A549 (cell line): ENCODE measurements at regions not wholly inside any gene's neighbourhood (a gene's known extent, or its start where the extent isn't known, plus 50 kb on each side); places are given as distances from the start of the nearest gene placed in this dataset.

ENCODE experiments used
- ATAC-seq, 2 experiments: fragments of 200-7000 bp in 1 of 2; fragments of >200 bp in 1 of 2; cut with Nextera tagmentation in 1 of 2; cut with Tn5 transposase in 1 of 2; 3 replicates each; pipeline versions ENCODE4 v1.8.0 to v1.9.1; 2018 to 2020; ENCODE audit warnings: mild to moderate bottlenecking in 1 of 2, moderate library complexity in 1 of 2
- CTCF ChIA-PET: fragments of 300-600 bp; sonication (Branson Sonifier 250); formaldehyde crosslinking; extraction: SDS; loops from one replicate; lab custom pipeline; 2021; ENCODE audit warnings: antibody characterized with exemption, inconsistent platforms; lab: Yijun Ruan, JAX
- POLR2A ChIA-PET: fragments of 350-600 bp; formaldehyde crosslinking; extraction: SDS; loops from one replicate; lab custom pipeline; 2021; ENCODE audit warnings: antibody characterized with exemption, inconsistent platforms; lab: Yijun Ruan, JAX
- DNase-seq, 2 experiments: peaks; one replicate each; pipeline versions ENCODE4 v3.0.0 to v3.0.0-alpha.2; 2011 to 2016; ENCODE audit warnings: low read depth in 1 of 2, low spot score in 1 of 2
- FAIRE-seq: peaks from 2 replicates; lab custom pipeline; 2011; peaks lifted over from hg19 to GRCh38; lab: Jason Lieb, UNC
- H3K27ac ChIP-seq, 2 experiments: fragments of >200 bp; sonication (Bioruptor Twin); formaldehyde crosslinking; 3 replicates each; pipeline ENCODE4 v1.5.1; 2016 to 2017
- H3K4me1 ChIP-seq: fragments of >200 bp; sonication (Bioruptor Twin); formaldehyde crosslinking; 3 replicates; pipeline ENCODE4 v1.6.1; 2016
- H3K4me2 ChIP-seq: fragments of >200 bp; sonication (Bioruptor Twin); formaldehyde crosslinking; 3 replicates; pipeline ENCODE4 v1.6.1; 2016
- H3K4me3 ChIP-seq: fragments of >200 bp; sonication (Bioruptor Twin); formaldehyde crosslinking; 3 replicates; pipeline ENCODE4 v1.5.1; 2016
- H3K9me3 ChIP-seq: fragments of >200 bp; sonication (Bioruptor Twin); formaldehyde crosslinking; 3 replicates; pipeline ENCODE4 v1.6.1; 2016
- CBX2 ChIP-seq: fragments of 200-600 bp; sonication (generic); IDR thresholded peaks from 2 replicates; pipeline ENCODE4 v1.6.1; 2016; ENCODE audit warnings: low read depth, mild to moderate bottlenecking, borderline replicate concordance
- CEBPB ChIP-seq, 2 experiments: fragments of >200 bp in 1 of 2; sonication (Bioruptor Twin) in 1 of 2; formaldehyde crosslinking in 1 of 2; IDR thresholded peaks; 2 replicates each; pipeline ENCODE4 v1.6.1; 2012 to 2016
- EHMT2 ChIP-seq: fragments of 200-600 bp; sonication (generic); IDR thresholded peaks from 2 replicates; pipeline ENCODE4 v1.6.1; 2016; ENCODE audit warnings: antibody characterized with exemption, low read depth, mild to moderate bottlenecking, moderate library complexity
- EP300 ChIP-seq, 2 experiments: fragments of >200 bp; sonication (Bioruptor Twin); formaldehyde crosslinking; IDR thresholded peaks; 2 replicates in 1 of 2; 3 replicates in 1 of 2; pipeline ENCODE4 v1.6.1; 2016 to 2017
- ESRRA ChIP-seq: fragments of 150-350 bp; IDR thresholded peaks from 2 replicates; pipeline ENCODE4 v1.6.1; 2014; ENCODE audit warnings: mild to moderate bottlenecking, low read length, borderline replicate concordance
- FOSB ChIP-seq: fragments of 250-450 bp; sonication (Bioruptor Pico); IDR thresholded peaks from 2 replicates; pipeline ENCODE4 v1.5.0; 2020; ENCODE audit warnings: mild to moderate bottlenecking, moderate library complexity
- FOXS1 ChIP-seq: fragments of 250-450 bp; sonication (Bioruptor Pico); IDR thresholded peaks from 2 replicates; pipeline ENCODE4 v1.5.0; 2020; ENCODE audit warnings: mild to moderate bottlenecking, moderate library complexity
- HDAC2 ChIP-seq: fragments of 200-600 bp; sonication (generic); IDR thresholded peaks from 2 replicates; pipeline ENCODE4 v1.6.1; 2016
- HEYL ChIP-seq: fragments of 250-450 bp; sonication (Bioruptor Pico); IDR thresholded peaks from 2 replicates; pipeline ENCODE4 v1.8.0; 2021; ENCODE audit warnings: mild to moderate bottlenecking, moderate library complexity
- HOXA7 ChIP-seq: fragments of 250-450 bp; sonication (Bioruptor Pico); IDR thresholded peaks from 2 replicates; pipeline ENCODE4 v1.5.0; 2020; ENCODE audit warnings: mild to moderate bottlenecking, moderate library complexity
- HOXB13 ChIP-seq: fragments of 250-450 bp; sonication (Bioruptor Pico); IDR thresholded peaks from 2 replicates; pipeline ENCODE4 v1.5.0; 2020; ENCODE audit warnings: low read depth, mild to moderate bottlenecking, moderate library complexity
- HOXB5 ChIP-seq: fragments of 250-450 bp; sonication (Bioruptor Pico); IDR thresholded peaks from 2 replicates; pipeline ENCODE4 v1.5.0; 2020; ENCODE audit warnings: mild to moderate bottlenecking, moderate library complexity
- KDM1A ChIP-seq: fragments of 200-600 bp; sonication (generic); IDR thresholded peaks from 2 replicates; pipeline ENCODE4 v1.6.1; 2016; ENCODE audit warnings: low read depth, mild to moderate bottlenecking
- KDM5A ChIP-seq: fragments of 200-600 bp; sonication (generic); IDR thresholded peaks from 2 replicates; pipeline ENCODE4 v1.6.1; 2016; ENCODE audit warnings: antibody characterized with exemption, mild to moderate bottlenecking
- NPAS2 ChIP-seq: fragments of 250-450 bp; sonication (Bioruptor Pico); IDR thresholded peaks from 2 replicates; pipeline ENCODE4 v1.8.0; 2022; ENCODE audit warnings: mild to moderate bottlenecking, moderate library complexity, borderline replicate concordance
- POLR2A ChIP-seq: IDR thresholded peaks from 2 replicates; pipeline ENCODE4 v1.6.1; 2012; ENCODE audit warnings: mild to moderate bottlenecking, low read length
- POLR2AphosphoS2 ChIP-seq: conservative IDR thresholded peaks from 2 replicates; pipeline ENCODE4 v1.6.1; 2012; ENCODE audit warnings: low read length, improper control_type of control experiment, inconsistent platforms
- RFX5 ChIP-seq: fragments of 450-650 bp; IDR thresholded peaks from 2 replicates; pipeline ENCODE4 v1.7.1; 2014; ENCODE audit warnings: antibody characterized with exemption, mild to moderate bottlenecking, moderate library complexity
- ZC3H11A ChIP-seq: fragments of 450-650 bp; IDR thresholded peaks from 2 replicates; pipeline ENCODE4 v1.6.1; 2014; ENCODE audit warnings: antibody characterized with exemption, mild to moderate bottlenecking
- ZFP36 ChIP-seq: fragments of 450-650 bp; IDR thresholded peaks from 2 replicates; pipeline ENCODE4 v1.6.1; 2014; ENCODE audit warnings: borderline replicate concordance; ENCODE audit not compliant: partially characterized antibody
- WGBS: methylation state at CpG from one replicate; pipeline ENCODE4 v1.1.6; 2017; ENCODE audit errors: missing lambda C conversion rate; 5-methylcytosine and 5-hydroxymethylcytosine counted together
- TF ChIP-seq, protein P1 (sequence below): fragments of 250-450 bp; sonication (Bioruptor Pico); IDR thresholded peaks from 2 replicates; pipeline ENCODE4 v1.5.0; 2020; ENCODE audit warnings: low read depth, mild to moderate bottlenecking, moderate library complexity
- TF ChIP-seq, protein P2 (sequence below): fragments of 250-450 bp; sonication (Bioruptor Pico); IDR thresholded peaks from 2 replicates; pipeline ENCODE4 v1.5.0; 2021; ENCODE audit warnings: mild to moderate bottlenecking, moderate library complexity, borderline replicate concordance
- TF ChIP-seq, protein P3 (sequence below): IDR thresholded peaks from 2 replicates; pipeline ENCODE4 v1.6.1; 2012
- TF ChIP-seq, protein P4 (sequence below): fragments of 200-600 bp; sonication (generic); IDR thresholded peaks from 2 replicates; pipeline ENCODE4 v1.6.1; 2016; ENCODE audit warnings: antibody characterized with exemption, mild to moderate bottlenecking, moderate library complexity
- TF ChIP-seq, protein P5 (sequence below): fragments of 450-650 bp; IDR thresholded peaks from 2 replicates; pipeline ENCODE4 v1.6.1; 2014; ENCODE audit warnings: antibody characterized with exemption
- TF ChIP-seq, protein P6 (sequence below): fragments of >200 bp; sonication (Bioruptor Twin); formaldehyde crosslinking; IDR thresholded peaks from 2 replicates; pipeline ENCODE4 v1.6.1; 2016

DNA sequence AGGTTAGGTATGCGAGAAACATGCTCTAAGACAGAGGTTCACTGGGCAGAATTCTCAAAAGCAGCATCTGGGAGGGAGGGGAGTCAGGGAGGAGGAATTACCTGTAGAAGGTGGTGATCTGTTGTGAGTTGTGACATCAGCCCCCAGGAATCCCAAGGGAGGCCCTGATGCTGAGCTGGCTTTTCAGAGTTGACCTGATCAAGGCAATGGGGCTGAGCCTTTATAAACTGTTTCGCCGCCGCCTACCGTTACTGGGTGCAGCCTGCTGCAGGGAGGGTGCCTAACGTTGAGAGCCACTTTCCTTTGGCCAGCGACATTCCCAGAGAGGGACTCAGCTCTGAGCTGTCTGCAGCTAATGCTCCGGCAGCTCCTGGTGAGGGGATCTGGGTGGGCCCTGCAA lies 257.9 kb upstream of the TMEM132C start:
- H3K4me1 ChIP-seq, result no peaks in the 10 kb centered on the region
- no peak overlapping the region for H3K4me3 ChIP-seq
- WGBS, result 3% methylated on average over 4 of the region's 8 CpGs
- DNase-seq, result no peak
- ATAC-seq, result no peak
- CTCF ChIA-PET, result no interaction called here
- no peak overlapping the region for H3K4me2 ChIP-seq
- POLR2A ChIA-PET, result no interaction called here
- no peak overlapping the region for H3K27ac ChIP-seq
- H3K9me3 ChIP-seq, result no peaks in the 10 kb centered on the region; the same call in 2 of the 3 replicates
- FAIRE-seq, result no peak
- TF ChIP-seq FOXS1 (CRISPR knock-in tag), result no peak
- no peak for TF ChIP-seq NPAS2 (CRISPR knock-in tag)
- TF ChIP-seq, protein P1, sequence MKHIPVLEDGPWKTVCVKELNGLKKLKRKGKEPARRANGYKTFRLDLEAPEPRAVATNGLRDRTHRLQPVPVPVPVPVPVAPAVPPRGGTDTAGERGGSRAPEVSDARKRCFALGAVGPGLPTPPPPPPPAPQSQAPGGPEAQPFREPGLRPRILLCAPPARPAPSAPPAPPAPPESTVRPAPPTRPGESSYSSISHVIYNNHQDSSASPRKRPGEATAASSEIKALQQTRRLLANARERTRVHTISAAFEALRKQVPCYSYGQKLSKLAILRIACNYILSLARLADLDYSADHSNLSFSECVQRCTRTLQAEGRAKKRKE, result no peak

DNA sequence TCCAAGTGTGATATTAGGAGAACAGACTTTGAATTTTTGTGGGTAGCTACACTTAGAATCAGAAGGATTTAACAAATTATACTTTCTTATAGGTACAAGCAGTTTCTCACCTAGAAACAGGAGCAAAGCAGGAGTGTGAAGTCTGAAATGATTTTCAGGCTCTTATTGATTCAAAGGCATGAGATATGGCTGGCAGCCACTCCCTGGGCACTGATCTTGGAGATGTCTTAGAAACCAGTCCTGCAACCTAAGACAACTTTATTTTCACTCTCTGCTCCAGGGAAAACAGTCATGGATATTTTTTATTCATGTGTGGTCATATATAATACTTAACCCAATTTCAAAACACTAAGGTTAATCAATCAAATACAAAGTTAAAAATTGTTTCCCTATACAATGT lies 254.9 kb upstream of the TMEM132C start:
- no peak for TF ChIP-seq CEBPB (IDR thresholded peaks at IDR 0.05)
- no peak for TF ChIP-seq NPAS2 (CRISPR knock-in tag)
- no peak for TF ChIP-seq EHMT2
- TF ChIP-seq ZC3H11A, result no peak
- TF ChIP-seq, protein P2, sequence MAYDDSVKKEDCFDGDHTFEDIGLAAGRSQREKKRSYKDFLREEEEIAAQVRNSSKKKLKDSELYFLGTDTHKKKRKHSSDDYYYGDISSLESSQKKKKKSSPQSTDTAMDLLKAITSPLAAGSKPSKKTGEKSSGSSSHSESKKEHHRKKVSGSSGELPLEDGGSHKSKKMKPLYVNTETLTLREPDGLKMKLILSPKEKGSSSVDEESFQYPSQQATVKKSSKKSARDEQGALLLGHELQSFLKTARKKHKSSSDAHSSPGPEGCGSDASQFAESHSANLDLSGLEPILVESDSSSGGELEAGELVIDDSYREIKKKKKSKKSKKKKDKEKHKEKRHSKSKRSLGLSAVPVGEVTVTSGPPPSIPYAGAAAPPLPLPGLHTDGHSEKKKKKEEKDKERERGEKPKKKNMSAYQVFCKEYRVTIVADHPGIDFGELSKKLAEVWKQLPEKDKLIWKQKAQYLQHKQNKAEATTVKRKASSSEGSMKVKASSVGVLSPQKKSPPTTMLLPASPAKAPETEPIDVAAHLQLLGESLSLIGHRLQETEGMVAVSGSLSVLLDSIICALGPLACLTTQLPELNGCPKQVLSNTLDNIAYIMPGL (CRISPR knock-in tag), result no peak
- no peak for TF ChIP-seq ZFP36
- no peak for TF ChIP-seq CBX2
- TF ChIP-seq, protein P1, result no peak
- TF ChIP-seq KDM5A, result no peak
- TF ChIP-seq, protein P3, sequence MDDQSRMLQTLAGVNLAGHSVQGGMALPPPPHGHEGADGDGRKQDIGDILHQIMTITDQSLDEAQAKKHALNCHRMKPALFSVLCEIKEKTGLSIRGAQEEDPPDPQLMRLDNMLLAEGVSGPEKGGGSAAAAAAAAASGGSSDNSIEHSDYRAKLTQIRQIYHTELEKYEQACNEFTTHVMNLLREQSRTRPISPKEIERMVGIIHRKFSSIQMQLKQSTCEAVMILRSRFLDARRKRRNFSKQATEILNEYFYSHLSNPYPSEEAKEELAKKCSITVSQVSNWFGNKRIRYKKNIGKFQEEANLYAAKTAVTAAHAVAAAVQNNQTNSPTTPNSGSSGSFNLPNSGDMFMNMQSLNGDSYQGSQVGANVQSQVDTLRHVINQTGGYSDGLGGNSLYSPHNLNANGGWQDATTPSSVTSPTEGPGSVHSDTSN, result no peak
- no peak for TF ChIP-seq HOXB5
- TF ChIP-seq RFX5, result no peak
- FAIRE-seq (no peak), DNase-seq (no peak)

DNA sequence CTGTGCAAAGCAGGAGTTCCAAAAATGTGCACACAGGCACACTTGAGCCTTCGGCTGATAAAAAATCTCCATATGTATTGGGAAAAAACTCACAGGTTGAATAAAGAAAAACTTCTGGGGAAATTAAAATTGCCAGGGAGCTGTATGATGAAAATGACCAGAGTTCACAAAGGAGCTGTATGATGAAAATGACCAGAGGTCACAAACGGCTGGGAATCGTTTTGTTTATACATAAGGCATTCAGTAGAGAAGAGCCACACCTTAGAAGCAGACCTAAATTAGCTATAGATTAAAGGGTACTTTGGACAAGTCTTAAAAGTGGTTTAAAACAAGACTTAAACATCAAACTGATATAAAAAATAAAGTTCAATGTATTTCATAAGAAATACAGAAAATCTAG lies 251.7 kb upstream of the TMEM132C start:
- CTCF ChIA-PET, result no interaction called here
- DNase-seq (no peak), FAIRE-seq (no peak), ATAC-seq (no peak)
- no peak overlapping the region for H3K4me2 ChIP-seq
- POLR2A ChIA-PET, result no interaction called here
- H3K9me3 ChIP-seq, result no peaks in the 10 kb centered on the region; the same call in 2 of the 3 replicates
- no peaks in the 10 kb centered on the region for H3K4me1 ChIP-seq
- no peak overlapping the region for H3K4me3 ChIP-seq
- WGBS, result 13% methylated on average over 3 of the region's 3 CpGs
- H3K27ac ChIP-seq, result no peak overlapping the region
- TF ChIP-seq HOXB5 (no peak), EP300 (IDR thresholded peaks at IDR 0.05) (no peak), HOXA7 (CRISPR knock-in tag) (no peak), HEYL (no peak), FOSB (CRISPR knock-in tag) (no peak), CBX2 (no peak), HOXB13 (CRISPR knock-in tag) (no peak), POLR2A (no peak), RFX5 (no peak), ESRRA (no peak), KDM1A (no peak), HDAC2 (no peak), EHMT2 (no peak), POLR2AphosphoS2 (no peak)
- TF ChIP-seq, protein P4, sequence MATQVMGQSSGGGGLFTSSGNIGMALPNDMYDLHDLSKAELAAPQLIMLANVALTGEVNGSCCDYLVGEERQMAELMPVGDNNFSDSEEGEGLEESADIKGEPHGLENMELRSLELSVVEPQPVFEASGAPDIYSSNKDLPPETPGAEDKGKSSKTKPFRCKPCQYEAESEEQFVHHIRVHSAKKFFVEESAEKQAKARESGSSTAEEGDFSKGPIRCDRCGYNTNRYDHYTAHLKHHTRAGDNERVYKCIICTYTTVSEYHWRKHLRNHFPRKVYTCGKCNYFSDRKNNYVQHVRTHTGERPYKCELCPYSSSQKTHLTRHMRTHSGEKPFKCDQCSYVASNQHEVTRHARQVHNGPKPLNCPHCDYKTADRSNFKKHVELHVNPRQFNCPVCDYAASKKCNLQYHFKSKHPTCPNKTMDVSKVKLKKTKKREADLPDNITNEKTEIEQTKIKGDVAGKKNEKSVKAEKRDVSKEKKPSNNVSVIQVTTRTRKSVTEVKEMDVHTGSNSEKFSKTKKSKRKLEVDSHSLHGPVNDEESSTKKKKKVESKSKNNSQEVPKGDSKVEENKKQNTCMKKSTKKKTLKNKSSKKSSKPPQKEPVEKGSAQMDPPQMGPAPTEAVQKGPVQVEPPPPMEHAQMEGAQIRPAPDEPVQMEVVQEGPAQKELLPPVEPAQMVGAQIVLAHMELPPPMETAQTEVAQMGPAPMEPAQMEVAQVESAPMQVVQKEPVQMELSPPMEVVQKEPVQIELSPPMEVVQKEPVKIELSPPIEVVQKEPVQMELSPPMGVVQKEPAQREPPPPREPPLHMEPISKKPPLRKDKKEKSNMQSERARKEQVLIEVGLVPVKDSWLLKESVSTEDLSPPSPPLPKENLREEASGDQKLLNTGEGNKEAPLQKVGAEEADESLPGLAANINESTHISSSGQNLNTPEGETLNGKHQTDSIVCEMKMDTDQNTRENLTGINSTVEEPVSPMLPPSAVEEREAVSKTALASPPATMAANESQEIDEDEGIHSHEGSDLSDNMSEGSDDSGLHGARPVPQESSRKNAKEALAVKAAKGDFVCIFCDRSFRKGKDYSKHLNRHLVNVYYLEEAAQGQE, result no peak
- TF ChIP-seq, protein P5, sequence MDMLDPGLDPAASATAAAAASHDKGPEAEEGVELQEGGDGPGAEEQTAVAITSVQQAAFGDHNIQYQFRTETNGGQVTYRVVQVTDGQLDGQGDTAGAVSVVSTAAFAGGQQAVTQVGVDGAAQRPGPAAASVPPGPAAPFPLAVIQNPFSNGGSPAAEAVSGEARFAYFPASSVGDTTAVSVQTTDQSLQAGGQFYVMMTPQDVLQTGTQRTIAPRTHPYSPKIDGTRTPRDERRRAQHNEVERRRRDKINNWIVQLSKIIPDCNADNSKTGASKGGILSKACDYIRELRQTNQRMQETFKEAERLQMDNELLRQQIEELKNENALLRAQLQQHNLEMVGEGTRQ, result no peak
- TF ChIP-seq, protein P6, sequence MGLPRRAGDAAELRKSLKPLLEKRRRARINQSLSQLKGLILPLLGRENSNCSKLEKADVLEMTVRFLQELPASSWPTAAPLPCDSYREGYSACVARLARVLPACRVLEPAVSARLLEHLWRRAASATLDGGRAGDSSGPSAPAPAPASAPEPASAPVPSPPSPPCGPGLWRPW, result no peak

More for the DNA sequence above, 254.9 kb upstream of the TMEM132C start:
- ChIA-PET CTCF (no interaction called here), POLR2A (no interaction called here)
- Histone ChIP-seq H3K4me3 (no peak overlapping the region), H3K4me1 (no peaks in the 10 kb centered on the region), H3K4me2 (no peak overlapping the region), H3K27ac (no peak overlapping the region), H3K9me3 (no peaks in the 10 kb centered on the region; the same call in 2 of the 3 replicates)
- no peak for ATAC-seq
